ENCODE measurements at regions not wholly inside any gene's neighbourhood (a gene's known extent, or its start where the extent isn't known, plus 50 kb on each side); places are given as distances from the start of the nearest gene placed in this dataset.

GRCh38 chr4:187840814-187841213, 154.8 kb upstream of the ZFP42 start:
- no peak for TF ChIP-seq CTCF (IDR thresholded peaks at IDR 0.05)
- no peak for TF ChIP-seq EZH2 (IDR thresholded peaks at IDR 0.05)

All from neural progenitor cell (in vitro differentiated cells).